ENCODE measurements at regions not wholly inside any gene's neighbourhood (a gene's known extent, or its start where the extent isn't known, plus 50 kb on each side); places are given as distances from the start of the nearest gene placed in this dataset.
"Not testable (repeated sequence)": the region's sequence is repeated elsewhere in the genome, so short reads cannot be mapped to it uniquely, and the experiment has no call there.

GRCh38 chr7:13806089-13806867 lies 183.2 kb downstream of the ETV1 start:
- ATAC-seq; DNase-seq (ENCODE audit: low spot score): not testable (repeated sequence)

GRCh38 chr7:13817230-13817629 lies 172.2 kb downstream of the ETV1 start:
- not testable (repeated sequence) for ATAC-seq; DNase-seq (ENCODE audit: low spot score)

DNA sequence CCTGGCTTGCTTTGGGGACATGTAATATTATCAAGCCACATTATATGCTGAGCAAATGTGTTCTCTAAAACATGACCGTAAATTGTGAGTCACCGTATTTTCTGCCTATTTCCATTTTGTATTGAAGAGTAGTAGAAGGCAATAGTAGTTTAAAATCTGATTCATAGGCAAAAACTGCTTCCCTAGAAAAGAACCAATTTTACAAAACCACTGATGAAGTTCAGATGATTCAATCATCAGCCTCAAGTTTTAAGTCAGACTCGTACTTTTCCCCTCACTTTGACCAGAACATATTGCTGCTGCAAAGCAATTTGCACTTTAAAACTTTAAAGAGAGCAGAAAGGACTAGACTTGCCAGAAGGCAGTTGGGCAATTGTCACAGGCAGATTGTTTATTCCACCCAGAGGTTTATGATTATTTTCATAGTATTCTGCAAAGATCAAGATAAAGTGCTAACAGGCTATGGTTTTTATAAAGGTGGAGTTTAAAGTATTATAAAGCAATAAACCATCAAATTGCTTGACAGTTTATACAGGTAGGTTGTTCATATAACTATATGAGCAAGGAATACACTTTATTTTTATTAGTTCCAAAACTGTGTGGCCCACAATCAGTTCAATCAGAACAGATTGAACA lies 168.2 kb downstream of the ETV1 start:
- DNase-seq (ENCODE audit: low spot score) (no peak), ATAC-seq (no peak)

DNA sequence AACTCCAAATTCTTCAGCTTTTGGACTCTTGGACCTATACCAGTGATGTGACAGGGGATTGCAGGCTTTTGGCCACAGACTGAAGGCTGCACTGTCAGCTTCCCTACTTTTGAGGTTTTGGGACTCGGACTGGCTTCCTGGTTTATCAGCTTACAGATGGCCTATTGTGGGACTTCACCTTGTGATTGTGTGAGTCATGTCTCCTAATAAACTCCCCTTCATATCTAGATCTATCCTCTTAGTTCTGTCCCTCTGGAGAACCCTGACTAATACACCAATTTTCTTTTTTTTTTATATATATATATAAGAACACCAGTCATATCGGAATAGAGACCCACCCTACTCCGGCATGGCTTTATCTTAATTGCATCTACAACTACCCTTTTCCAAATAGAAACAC lies 166.8 kb downstream of the ETV1 start:
- ATAC-seq (no peak), DNase-seq (ENCODE audit: low spot score) (no peak)

- ATAC-seq (no peak), DNase-seq (ENCODE audit: low spot score) (no peak)
Observed at GRCh38 chr7:13826752-13827151, 162.7 kb downstream of the ETV1 start.

DNA sequence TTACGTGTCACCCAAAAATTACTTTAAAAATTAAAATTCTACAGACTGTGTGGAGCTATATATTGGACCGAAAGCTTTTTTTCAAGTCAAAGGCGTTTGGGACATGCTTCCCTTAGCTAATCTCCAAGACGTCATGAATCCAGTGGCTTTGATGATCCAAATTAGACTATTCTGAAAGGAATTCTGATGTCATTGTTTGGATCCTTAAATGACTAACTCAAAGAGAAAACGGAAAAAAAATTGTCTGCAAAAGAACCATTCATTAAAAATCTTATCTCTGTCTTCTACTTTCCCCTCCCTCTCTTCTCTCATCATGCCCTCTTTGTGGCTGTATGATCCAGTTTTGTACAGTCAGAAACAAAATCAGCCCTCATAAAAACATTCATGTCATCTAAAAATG lies 161.8 kb downstream of the ETV1 start:
- no peak for DNase-seq (ENCODE audit: low spot score)

DNA sequence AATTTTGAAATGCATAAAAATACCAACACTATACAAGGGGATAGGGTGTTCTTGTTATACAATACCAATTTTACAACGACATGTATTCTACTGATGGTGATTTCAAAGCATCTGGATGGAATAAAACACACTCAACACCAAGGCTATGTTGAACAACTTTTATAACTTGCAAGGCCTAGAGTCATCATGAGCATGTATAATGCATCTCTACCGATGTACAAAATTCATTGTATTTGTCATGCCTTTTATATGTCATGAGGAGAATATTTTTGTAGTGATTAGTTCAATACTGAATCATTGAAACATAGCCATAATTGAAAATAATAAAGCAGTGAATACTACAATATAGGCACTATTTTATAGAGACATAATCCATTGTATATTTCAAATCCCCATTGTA lies 160.2 kb downstream of the ETV1 start:
- no peak for ATAC-seq
- no peak for DNase-seq (ENCODE audit: low spot score)

More for the DNA sequence above, 161.8 kb downstream of the ETV1 start:
- no peak for ATAC-seq

GRCh38 chr7:13829914-13830900 lies 159.3 kb downstream of the ETV1 start:
- ATAC-seq (no peak), DNase-seq (ENCODE audit: low spot score) (no peak)

DNA sequence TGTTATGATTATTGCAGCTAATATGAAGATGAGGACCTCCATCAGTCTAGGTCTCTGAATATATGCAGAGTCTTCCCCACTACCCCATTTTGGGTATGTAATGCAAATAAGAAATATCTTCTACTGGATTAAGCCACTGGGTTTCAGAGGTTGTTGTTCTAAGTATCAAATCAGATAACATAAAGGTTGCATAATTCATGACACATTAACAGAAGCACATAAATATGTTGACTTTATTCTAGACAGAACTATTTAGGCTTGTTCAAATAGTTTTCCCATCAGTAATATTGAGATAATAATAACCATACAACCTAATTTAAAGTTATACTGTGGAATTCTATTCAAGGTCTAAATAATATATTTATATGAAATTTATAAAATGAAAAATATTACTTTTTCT lies 157.1 kb downstream of the ETV1 start:
- ATAC-seq (no peak), DNase-seq (ENCODE audit: low spot score) (no peak)

DNA sequence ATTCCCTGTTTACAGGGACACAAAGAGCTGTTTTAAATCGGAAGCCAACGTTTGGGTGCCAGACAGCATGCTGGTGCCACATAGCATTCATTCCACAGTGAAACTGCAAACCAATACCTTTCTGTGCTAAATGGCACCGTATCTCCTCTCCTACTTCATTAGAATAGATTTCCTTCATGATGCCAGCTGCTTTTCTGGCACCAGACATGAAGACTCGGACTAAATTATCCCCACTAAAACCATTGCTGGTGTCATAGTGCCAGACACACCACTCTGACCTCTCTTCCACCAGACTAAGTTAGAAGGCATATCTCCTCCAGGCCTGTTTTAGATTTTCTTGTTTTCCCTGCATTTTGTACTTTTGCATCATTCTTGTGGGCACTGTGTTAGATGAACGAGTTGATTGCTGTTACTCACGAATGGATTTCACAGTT lies 155.1 kb downstream of the ETV1 start:
- ATAC-seq = no peak
- no peak for DNase-seq (ENCODE audit: low spot score)

- ATAC-seq (no peak), DNase-seq (ENCODE audit: low spot score) (no peak)
Observed at GRCh38 chr7:13835442-13835841, 154.0 kb downstream of the ETV1 start.

GRCh38 chr7:13839063-13839462 lies 150.4 kb downstream of the ETV1 start:
- no peak for DNase-seq (ENCODE audit: low spot score)
- no peak for ATAC-seq

Data from left lobe of liver (tissue), 2 donors.